ENCODE measurements at regions not wholly inside any gene's neighbourhood (a gene's known extent, or its start where the extent isn't known, plus 50 kb on each side); places are given as distances from the start of the nearest gene placed in this dataset.

DNA sequence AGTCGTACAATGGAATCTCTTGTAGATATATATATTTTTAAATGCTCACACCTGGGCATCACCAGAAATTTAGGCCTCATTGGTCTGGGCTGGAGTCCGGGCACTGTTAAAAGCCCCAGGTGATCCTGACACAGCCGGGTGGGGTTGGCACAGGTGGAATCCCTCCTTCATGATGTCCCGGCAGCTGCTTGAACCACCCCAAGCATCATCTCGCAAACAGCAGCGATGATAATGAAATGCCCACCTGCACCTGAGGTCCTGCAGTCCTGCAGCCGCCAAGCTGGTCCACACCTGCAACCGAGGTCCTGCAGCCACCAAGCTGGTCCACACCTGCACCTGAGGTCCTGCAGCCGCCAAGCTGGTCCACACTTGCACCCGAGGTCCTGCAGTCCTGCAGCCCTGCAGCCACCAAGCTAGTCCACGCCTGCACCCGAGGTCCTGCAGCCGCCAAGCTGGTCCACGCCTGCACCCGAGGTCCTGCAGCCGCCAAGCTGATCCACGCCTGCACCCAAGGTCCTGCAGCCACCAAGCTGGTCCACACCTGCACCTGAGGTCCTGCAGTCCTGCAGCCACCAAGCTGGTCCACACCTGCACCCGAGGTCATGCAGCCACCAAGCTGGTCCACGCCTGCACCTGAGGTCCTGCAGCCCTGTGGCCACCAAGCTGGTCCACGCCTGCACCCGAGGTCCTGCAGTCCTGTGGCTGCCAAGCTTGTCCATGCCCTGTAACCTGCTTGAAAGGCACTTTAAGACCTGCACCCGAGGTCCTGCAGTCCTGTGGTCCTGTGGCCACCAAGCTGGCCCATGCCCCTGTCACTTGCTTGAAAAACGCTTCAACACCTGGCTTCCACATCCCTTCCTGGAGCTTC, 261.2 kb downstream of the DLL1 start:
- ATAC-seq = no peak
- Histone ChIP-seq H2AFZ (no peak overlapping the region), H3K4me2 (no peak overlapping the region), H3K36me3 (ENCODE audit: insufficient read depth) (no peaks in the 10 kb centered on the region), H3K4me1 (ENCODE audit: insufficient read depth) (no peaks in the 10 kb centered on the region), H3K27ac (ENCODE audit: low read depth) (no peak overlapping the region), H3K27me3 (ENCODE audit: insufficient read depth) (no peaks in the 10 kb centered on the region), H4K20me1 (replicated peaks; ENCODE audit: insufficient read depth) (no peaks in the 10 kb centered on the region), H3K4me3 (no peak overlapping the region), H3K79me2 (replicated peaks; ENCODE audit: insufficient read depth) (no peaks in the 10 kb centered on the region), H3F3A (replicated peaks; ENCODE audit: low read depth) (no peaks in the 10 kb centered on the region), H3K9me2 (ENCODE audit: insufficient read depth) (peaks cover 8% of the 10 kb centered on the region; the same call in 1 of the 2 replicates)
- TF ChIP-seq ETS1 (IDR thresholded peaks at IDR 0.05) = no peak
- TF ChIP-seq NANOG (IDR thresholded peaks at IDR 0.05; ENCODE audit: borderline replicate concordance) = no peak
- no peak for TF ChIP-seq STAT1 (IDR thresholded peaks at IDR 0.05; ENCODE audit: unreplicated experiment)
- TF ChIP-seq EZH2phosphoT487 (IDR thresholded peaks at IDR 0.05; ENCODE audit: unreplicated experiment) = no peak
- no peak for TF ChIP-seq ZNF114 (CRISPR knock-in tag; IDR thresholded peaks at IDR 0.05)
- no peak for TF ChIP-seq JUNB (IDR thresholded peaks at IDR 0.05; ENCODE audit: unreplicated experiment)
- TF ChIP-seq EZH2 (IDR thresholded peaks at IDR 0.05; ENCODE audit: low read depth, unreplicated experiment) = no peak
- no peak for TF ChIP-seq ZNF331 (CRISPR knock-in tag; IDR thresholded peaks at IDR 0.05; ENCODE audit: low read depth)
- TF ChIP-seq, protein P1, sequence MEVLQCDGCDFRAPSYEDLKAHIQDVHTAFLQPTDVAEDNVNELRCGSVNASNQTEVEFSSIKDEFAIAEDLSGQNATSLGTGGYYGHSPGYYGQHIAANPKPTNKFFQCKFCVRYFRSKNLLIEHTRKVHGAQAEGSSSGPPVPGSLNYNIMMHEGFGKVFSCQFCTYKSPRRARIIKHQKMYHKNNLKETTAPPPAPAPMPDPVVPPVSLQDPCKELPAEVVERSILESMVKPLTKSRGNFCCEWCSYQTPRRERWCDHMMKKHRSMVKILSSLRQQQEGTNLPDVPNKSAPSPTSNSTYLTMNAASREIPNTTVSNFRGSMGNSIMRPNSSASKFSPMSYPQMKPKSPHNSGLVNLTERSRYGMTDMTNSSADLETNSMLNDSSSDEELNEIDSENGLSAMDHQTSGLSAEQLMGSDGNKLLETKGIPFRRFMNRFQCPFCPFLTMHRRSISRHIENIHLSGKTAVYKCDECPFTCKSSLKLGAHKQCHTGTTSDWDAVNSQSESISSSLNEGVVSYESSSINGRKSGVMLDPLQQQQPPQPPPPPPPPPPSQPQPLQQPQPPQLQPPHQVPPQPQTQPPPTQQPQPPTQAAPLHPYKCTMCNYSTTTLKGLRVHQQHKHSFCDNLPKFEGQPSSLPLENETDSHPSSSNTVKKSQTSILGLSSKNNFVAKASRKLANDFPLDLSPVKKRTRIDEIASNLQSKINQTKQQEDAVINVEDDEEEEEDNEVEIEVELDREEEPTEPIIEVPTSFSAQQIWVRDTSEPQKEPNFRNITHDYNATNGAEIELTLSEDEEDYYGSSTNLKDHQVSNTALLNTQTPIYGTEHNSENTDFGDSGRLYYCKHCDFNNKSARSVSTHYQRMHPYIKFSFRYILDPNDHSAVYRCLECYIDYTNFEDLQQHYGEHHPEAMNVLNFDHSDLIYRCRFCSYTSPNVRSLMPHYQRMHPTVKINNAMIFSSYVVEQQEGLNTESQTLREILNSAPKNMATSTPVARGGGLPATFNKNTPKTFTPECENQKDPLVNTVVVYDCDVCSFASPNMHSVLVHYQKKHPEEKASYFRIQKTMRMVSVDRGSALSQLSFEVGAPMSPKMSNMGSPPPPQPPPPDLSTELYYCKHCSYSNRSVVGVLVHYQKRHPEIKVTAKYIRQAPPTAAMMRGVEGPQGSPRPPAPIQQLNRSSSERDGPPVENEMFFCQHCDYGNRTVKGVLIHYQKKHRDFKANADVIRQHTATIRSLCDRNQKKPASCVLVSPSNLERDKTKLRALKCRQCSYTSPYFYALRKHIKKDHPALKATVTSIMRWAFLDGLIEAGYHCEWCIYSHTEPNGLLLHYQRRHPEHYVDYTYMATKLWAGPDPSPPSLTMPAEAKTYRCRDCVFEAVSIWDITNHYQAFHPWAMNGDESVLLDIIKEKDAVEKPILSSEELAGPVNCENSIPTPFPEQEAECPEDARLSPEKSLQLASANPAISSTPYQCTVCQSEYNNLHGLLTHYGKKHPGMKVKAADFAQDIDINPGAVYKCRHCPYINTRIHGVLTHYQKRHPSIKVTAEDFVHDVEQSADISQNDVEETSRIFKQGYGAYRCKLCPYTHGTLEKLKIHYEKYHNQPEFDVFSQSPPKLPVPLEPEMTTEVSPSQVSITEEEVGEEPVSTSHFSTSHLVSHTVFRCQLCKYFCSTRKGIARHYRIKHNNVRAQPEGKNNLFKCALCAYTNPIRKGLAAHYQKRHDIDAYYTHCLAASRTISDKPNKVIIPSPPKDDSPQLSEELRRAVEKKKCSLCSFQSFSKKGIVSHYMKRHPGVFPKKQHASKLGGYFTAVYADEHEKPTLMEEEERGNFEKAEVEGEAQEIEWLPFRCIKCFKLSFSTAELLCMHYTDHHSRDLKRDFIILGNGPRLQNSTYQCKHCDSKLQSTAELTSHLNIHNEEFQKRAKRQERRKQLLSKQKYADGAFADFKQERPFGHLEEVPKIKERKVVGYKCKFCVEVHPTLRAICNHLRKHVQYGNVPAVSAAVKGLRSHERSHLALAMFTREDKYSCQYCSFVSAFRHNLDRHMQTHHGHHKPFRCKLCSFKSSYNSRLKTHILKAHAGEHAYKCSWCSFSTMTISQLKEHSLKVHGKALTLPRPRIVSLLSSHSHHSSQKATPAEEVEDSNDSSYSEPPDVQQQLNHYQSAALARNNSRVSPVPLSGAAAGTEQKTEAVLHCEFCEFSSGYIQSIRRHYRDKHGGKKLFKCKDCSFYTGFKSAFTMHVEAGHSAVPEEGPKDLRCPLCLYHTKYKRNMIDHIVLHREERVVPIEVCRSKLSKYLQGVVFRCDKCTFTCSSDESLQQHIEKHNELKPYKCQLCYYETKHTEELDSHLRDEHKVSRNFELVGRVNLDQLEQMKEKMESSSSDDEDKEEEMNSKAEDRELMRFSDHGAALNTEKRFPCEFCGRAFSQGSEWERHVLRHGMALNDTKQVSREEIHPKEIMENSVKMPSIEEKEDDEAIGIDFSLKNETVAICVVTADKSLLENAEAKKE (CRISPR knock-in tag; IDR thresholded peaks at IDR 0.05) = no peak
- TF ChIP-seq, protein P2, sequence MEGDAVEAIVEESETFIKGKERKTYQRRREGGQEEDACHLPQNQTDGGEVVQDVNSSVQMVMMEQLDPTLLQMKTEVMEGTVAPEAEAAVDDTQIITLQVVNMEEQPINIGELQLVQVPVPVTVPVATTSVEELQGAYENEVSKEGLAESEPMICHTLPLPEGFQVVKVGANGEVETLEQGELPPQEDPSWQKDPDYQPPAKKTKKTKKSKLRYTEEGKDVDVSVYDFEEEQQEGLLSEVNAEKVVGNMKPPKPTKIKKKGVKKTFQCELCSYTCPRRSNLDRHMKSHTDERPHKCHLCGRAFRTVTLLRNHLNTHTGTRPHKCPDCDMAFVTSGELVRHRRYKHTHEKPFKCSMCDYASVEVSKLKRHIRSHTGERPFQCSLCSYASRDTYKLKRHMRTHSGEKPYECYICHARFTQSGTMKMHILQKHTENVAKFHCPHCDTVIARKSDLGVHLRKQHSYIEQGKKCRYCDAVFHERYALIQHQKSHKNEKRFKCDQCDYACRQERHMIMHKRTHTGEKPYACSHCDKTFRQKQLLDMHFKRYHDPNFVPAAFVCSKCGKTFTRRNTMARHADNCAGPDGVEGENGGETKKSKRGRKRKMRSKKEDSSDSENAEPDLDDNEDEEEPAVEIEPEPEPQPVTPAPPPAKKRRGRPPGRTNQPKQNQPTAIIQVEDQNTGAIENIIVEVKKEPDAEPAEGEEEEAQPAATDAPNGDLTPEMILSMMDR (conservative IDR thresholded peaks at IDR 0.05; ENCODE audit: low read depth in 2 of 2) = no peak
- TF ChIP-seq, protein P3, sequence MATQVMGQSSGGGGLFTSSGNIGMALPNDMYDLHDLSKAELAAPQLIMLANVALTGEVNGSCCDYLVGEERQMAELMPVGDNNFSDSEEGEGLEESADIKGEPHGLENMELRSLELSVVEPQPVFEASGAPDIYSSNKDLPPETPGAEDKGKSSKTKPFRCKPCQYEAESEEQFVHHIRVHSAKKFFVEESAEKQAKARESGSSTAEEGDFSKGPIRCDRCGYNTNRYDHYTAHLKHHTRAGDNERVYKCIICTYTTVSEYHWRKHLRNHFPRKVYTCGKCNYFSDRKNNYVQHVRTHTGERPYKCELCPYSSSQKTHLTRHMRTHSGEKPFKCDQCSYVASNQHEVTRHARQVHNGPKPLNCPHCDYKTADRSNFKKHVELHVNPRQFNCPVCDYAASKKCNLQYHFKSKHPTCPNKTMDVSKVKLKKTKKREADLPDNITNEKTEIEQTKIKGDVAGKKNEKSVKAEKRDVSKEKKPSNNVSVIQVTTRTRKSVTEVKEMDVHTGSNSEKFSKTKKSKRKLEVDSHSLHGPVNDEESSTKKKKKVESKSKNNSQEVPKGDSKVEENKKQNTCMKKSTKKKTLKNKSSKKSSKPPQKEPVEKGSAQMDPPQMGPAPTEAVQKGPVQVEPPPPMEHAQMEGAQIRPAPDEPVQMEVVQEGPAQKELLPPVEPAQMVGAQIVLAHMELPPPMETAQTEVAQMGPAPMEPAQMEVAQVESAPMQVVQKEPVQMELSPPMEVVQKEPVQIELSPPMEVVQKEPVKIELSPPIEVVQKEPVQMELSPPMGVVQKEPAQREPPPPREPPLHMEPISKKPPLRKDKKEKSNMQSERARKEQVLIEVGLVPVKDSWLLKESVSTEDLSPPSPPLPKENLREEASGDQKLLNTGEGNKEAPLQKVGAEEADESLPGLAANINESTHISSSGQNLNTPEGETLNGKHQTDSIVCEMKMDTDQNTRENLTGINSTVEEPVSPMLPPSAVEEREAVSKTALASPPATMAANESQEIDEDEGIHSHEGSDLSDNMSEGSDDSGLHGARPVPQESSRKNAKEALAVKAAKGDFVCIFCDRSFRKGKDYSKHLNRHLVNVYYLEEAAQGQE (IDR thresholded peaks at IDR 0.05; ENCODE audit: unreplicated experiment) = no peak
- Mint-ChIP-seq H3K27ac (no peak overlapping the region), H3K36me3 (ENCODE audit: low read depth) (peaks cover 16% of the 10 kb centered on the region; the same call in 2 of the 3 replicates), H3K27me3 (ENCODE audit: insufficient read depth, low read depth, poor library complexity) (peaks cover 6% of the 10 kb centered on the region), H3K4me1 (no peaks in the 10 kb centered on the region; the same call in 2 of the 3 replicates), H3K4me3 (no peak overlapping the region), H3K9me3 (peaks cover 26% of the 10 kb centered on the region)
- DNase-seq (ENCODE audit: low spot score) = no peak

Data from GM23338 (cell line).